Endothelial cell of umbilical vein (primary cell): ENCODE measurements at regions not wholly inside any gene's neighbourhood (a gene's known extent, or its start where the extent isn't known, plus 50 kb on each side); places are given as distances from the start of the nearest gene placed in this dataset.

Source experiments
- CTCF ChIP-seq, 2 donors: IDR thresholded peaks; 1 replicate in 1 of 2; 2 replicates in 1 of 2; pipeline ENCODE4 v1.5.1; 2011; ENCODE audit warnings: low read length in 2 of 2, mild to moderate bottlenecking in 2 of 2, moderate library complexity in 2 of 2, control low read depth in 1 of 2, inconsistent platforms in 1 of 2, low read depth in 1 of 2; ENCODE audit not compliant: insufficient read depth in 1 of 2; ENCODE audit errors: extremely low read depth in 1 of 2
- EZH2 ChIP-seq: IDR thresholded peaks from 2 replicates; pipeline ENCODE4 v1.6.1; 2012; ENCODE audit warnings: borderline replicate concordance, low read depth, mild to moderate bottlenecking, moderate library complexity, low read length, inconsistent platforms; ENCODE audit not compliant: severe bottlenecking
- FOS ChIP-seq: IDR thresholded peaks from 2 replicates; pipeline ENCODE4 v1.6.1; 2011; ENCODE audit warnings: mild to moderate bottlenecking, low read length, moderate library complexity, borderline replicate concordance; ENCODE audit not compliant: insufficient read depth
- GATA2 ChIP-seq: IDR thresholded peaks from 2 replicates; pipeline ENCODE4 v1.7.0; 2011; ENCODE audit warnings: low read depth, mild to moderate bottlenecking, moderate library complexity, mixed read lengths, low read length; ENCODE audit not compliant: insufficient read length, insufficient read depth
- JUN ChIP-seq: IDR thresholded peaks from 2 replicates; pipeline ENCODE4 v1.6.1; 2011; ENCODE audit warnings: borderline replicate concordance, low read depth; ENCODE audit not compliant: insufficient read length, insufficient read depth
- MYC ChIP-seq: IDR thresholded peaks from one replicate; pipeline ENCODE4 v1.6.1; 2011; ENCODE audit warnings: mild to moderate bottlenecking, low read depth, low read length
- POLR2A ChIP-seq: IDR thresholded peaks from 2 replicates; pipeline ENCODE4 v1.6.1; 2012; ENCODE audit warnings: low read depth, mild to moderate bottlenecking, control low read depth, low read length
- POLR2AphosphoS5 ChIP-seq: IDR thresholded peaks from 2 replicates; pipeline ENCODE4 v1.6.1; 2012; ENCODE audit warnings: low read depth, mild to moderate bottlenecking, control low read depth, low read length, moderate library complexity; ENCODE audit not compliant: insufficient read depth
- TF ChIP-seq, protein P1 (sequence below): IDR thresholded peaks from 2 replicates; pipeline ENCODE4 v1.6.1; 2011; ENCODE audit not compliant: insufficient read depth, insufficient read length

GRCh38 chr10:120251821-120252442 is 205.1 kb upstream of the PLPP4 start:
- TF ChIP-seq CTCF (IDR thresholded peaks at IDR 0.05; ENCODE audit: extremely low read depth in 1 of 2, insufficient read depth in 1 of 2, low read depth in 1 of 2, low read length in 2 of 2) (no peak), POLR2AphosphoS5 (no peak), EZH2 (no peak), POLR2A (no peak), GATA2 (no peak), MYC (no peak), JUN (no peak), FOS (no peak)
- TF ChIP-seq, protein P1, sequence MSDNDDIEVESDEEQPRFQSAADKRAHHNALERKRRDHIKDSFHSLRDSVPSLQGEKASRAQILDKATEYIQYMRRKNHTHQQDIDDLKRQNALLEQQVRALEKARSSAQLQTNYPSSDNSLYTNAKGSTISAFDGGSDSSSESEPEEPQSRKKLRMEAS, result no peak
